GM08714 (cell line): ENCODE measurements at regions not wholly inside any gene's neighbourhood (a gene's known extent, or its start where the extent isn't known, plus 50 kb on each side); places are given as distances from the start of the nearest gene placed in this dataset.
A peak's percentile ranks its signal among the peaks of the same experiment; 100 is the strongest.

Source experiments
- H3K4me3 ChIP-seq: fragments of 200-500 bp; sonication (Bioruptor generic); 2 replicates; pipeline ENCODE4 v1.5.1; 2014; ENCODE audit warnings: mild to moderate bottlenecking, low read length, inconsistent platforms
- ZNF274 ChIP-seq: IDR thresholded peaks from 2 replicates; pipeline ENCODE4 v1.6.1; 2012; ENCODE audit warnings: mild to moderate bottlenecking, low read depth, low read length

DNA sequence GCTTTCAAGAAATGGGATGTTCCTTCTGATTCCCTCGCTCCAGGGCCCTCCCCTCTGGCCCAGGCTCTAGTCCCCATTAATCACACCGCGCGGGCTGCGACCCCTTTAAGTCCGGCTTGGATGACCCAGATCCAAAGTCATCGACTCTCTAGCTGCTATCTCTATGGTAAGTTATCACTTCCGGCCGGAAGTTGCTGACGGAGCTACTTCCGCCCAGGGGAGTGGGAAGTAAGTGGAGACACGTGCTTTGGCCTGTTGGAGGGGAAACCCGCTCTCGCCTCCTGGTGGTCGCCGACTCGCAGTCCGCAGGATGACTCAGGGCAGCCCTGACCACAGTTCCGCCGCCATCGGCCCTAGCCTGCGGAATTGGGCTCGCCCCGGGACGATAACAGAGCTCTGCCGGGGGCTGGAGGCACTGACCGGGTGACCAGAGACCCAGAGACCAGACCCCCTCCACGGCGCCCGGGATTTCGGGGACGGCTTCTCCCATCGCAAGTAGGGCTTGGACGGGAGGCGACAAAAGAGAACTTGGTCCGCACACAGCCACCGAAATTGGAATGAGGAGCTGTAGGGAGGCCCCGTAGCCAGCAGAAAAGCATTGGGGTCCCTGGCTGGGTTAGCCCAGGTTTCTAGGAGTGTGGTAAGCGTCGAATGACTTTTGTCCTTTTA, 52.2 kb upstream of the SEC14L1 start:
- no peak for TF ChIP-seq ZNF274
- peak overlapping the region; percentile 98 for H3K4me3 ChIP-seq

GRCh38 chr17:77089124-77089490, 51.7 kb upstream of the SEC14L1 start:
- peak overlapping the region; percentile 98 for H3K4me3 ChIP-seq
- no peak for TF ChIP-seq ZNF274

DNA sequence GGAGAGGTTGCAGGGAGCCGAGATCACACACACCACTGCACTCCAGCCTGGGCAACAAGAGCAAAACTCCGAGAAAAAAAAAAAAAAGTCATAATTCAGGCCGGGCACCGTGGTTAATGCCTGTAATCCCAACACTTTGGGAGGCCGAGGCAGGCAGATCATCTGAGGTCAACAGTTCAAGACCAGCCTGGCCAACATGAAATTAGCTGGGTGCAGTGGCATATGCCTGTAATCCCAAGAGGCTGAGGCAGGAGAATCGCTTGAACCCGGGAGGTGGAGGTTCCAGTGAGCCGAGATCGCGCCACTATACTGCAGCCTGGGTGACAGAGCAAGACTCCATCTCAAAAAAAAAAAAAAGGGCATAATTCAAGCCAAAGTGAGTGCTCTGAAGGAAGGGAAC, 50.8 kb upstream of the SEC14L1 start:
- peak overlapping the region; percentile 98; the same call in 1 of the 2 replicates for H3K4me3 ChIP-seq

DNA sequence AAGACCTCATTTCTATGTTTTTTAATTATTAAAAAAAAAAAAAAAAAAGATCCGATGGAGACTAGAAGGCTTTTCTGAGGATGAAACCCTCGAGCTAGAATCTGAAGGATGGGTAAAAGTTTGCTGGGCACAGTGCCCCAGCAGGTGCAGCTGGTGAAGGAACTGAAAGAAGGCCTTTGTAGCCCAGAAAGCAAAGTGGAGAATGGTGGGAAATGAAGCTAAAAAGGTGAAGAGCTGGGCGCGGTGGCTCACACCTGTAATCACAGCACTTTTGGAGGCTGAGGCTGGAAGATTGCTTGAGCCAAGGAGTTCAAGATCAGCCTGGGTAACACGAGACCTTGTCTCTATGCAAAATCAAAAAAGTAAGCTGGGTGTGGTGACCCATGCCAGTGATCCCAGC, 50.3 kb upstream of the SEC14L1 start:
- no peak overlapping the region; the same call in 1 of the 2 replicates for H3K4me3 ChIP-seq
- TF ChIP-seq ZNF274: no peak
